ENCODE measurements at regions not wholly inside any gene's neighbourhood (a gene's known extent, or its start where the extent isn't known, plus 50 kb on each side); places are given as distances from the start of the nearest gene placed in this dataset.

DNA sequence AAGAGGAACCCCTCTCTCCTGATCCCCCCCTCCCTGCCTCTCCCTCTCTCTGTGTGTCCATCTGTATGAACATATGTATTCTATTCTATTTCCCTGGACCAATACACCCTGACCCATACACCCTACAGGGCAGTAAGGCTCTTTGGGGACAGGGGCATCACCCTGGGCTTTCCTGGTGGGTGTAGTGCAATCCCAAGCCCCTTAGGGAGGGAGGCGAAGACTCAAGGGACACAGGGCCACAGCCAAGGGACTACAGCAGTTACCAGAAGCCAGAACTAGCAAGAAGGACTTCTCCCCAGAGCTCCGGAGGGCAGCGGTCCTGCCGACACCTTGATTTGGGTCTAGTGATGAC, 214.2 kb upstream of the RAB6C start:
- no peaks in the 10 kb centered on the region for H3K27me3 ChIP-seq
- no peak for DNase-seq (ENCODE audit: low spot score in 2 of 2)
- no peaks in the 10 kb centered on the region for H3K36me3 ChIP-seq
- H3K4me1 ChIP-seq = no peaks in the 10 kb centered on the region
- TF ChIP-seq, protein P1, sequence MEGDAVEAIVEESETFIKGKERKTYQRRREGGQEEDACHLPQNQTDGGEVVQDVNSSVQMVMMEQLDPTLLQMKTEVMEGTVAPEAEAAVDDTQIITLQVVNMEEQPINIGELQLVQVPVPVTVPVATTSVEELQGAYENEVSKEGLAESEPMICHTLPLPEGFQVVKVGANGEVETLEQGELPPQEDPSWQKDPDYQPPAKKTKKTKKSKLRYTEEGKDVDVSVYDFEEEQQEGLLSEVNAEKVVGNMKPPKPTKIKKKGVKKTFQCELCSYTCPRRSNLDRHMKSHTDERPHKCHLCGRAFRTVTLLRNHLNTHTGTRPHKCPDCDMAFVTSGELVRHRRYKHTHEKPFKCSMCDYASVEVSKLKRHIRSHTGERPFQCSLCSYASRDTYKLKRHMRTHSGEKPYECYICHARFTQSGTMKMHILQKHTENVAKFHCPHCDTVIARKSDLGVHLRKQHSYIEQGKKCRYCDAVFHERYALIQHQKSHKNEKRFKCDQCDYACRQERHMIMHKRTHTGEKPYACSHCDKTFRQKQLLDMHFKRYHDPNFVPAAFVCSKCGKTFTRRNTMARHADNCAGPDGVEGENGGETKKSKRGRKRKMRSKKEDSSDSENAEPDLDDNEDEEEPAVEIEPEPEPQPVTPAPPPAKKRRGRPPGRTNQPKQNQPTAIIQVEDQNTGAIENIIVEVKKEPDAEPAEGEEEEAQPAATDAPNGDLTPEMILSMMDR (IDR thresholded peaks at IDR 0.05) = no peak
- intact Hi-C loops (cut with DNase I) = no loop called here
- no peak overlapping the region for H3K4me3 ChIP-seq
- no peaks in the 10 kb centered on the region for H3K9me3 ChIP-seq
- H3K27ac ChIP-seq = no peak overlapping the region

GRCh38 chr2:129765678-129766351, 213.7 kb upstream of the RAB6C start:
- no peak overlapping the region for H3K27ac ChIP-seq
- no peak for DNase-seq (ENCODE audit: low spot score in 2 of 2)
- intact Hi-C loops (cut with DNase I) = no loop called here
- TF ChIP-seq, protein P1 (IDR thresholded peaks at IDR 0.05) = no peak
- H3K36me3 ChIP-seq = no peaks in the 10 kb centered on the region
- no peaks in the 10 kb centered on the region for H3K9me3 ChIP-seq
- no peaks in the 10 kb centered on the region for H3K27me3 ChIP-seq
- H3K4me1 ChIP-seq = no peaks in the 10 kb centered on the region
- no peak overlapping the region for H3K4me3 ChIP-seq

- intact Hi-C loops (cut with DNase I) = no loop called here
- no peak for DNase-seq (ENCODE audit: low spot score in 2 of 2)
- H3K36me3 ChIP-seq = no peaks in the 10 kb centered on the region
Measured at GRCh38 chr2:129766374-129766993, 213.0 kb upstream of the RAB6C start.

GRCh38 chr2:129767346-129768035, 212.0 kb upstream of the RAB6C start:
- Histone ChIP-seq H3K9me3 (no peaks in the 10 kb centered on the region), H3K27me3 (no peaks in the 10 kb centered on the region), H3K4me1 (no peaks in the 10 kb centered on the region), H3K4me3 (no peak overlapping the region), H3K36me3 (no peaks in the 10 kb centered on the region), H3K27ac (no peak overlapping the region)
- TF ChIP-seq, protein P1 (IDR thresholded peaks at IDR 0.05) = no peak
- intact Hi-C loops (cut with DNase I) = no loop called here
- DNase-seq (ENCODE audit: low spot score in 2 of 2) = no peak

More at GRCh38 chr2:129766374-129766993, 213.0 kb upstream of the RAB6C start:
- no peak overlapping the region for H3K27ac ChIP-seq
- no peaks in the 10 kb centered on the region for H3K4me1 ChIP-seq
- no peak overlapping the region for H3K4me3 ChIP-seq
- no peaks in the 10 kb centered on the region for H3K27me3 ChIP-seq
- TF ChIP-seq, protein P1 (IDR thresholded peaks at IDR 0.05) = no peak
- no peaks in the 10 kb centered on the region for H3K9me3 ChIP-seq

DNA sequence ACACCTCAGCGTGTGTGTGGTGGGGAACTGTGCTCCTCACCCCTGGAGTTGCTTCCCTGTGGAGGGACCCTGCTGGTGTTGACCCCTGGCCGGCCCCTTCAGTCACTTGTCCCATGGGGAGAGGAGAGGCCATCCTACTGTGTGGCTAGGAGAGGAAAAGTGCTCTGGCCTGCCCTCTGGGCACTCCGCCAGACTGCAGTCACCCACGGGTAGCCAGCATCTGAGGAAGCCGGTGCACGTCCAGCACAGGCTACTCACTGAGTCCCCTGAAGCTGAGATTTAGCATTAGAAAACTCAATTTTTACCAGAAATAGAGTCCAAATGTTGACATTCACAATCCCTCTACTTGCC, 211.5 kb upstream of the RAB6C start:
- no peak overlapping the region for H3K4me3 ChIP-seq
- TF ChIP-seq, protein P1 (IDR thresholded peaks at IDR 0.05) = no peak
- H3K27ac ChIP-seq = no peak overlapping the region
- no peaks in the 10 kb centered on the region for H3K9me3 ChIP-seq
- intact Hi-C loops (cut with DNase I) = no loop called here
- DNase-seq (ENCODE audit: low spot score in 2 of 2) = no peak
- H3K36me3 ChIP-seq = no peaks in the 10 kb centered on the region
- H3K27me3 ChIP-seq = no peaks in the 10 kb centered on the region
- H3K4me1 ChIP-seq = no peaks in the 10 kb centered on the region
